HL-60/S4 (cell line): ENCODE measurements at regions not wholly inside any gene's neighbourhood (a gene's known extent, or its start where the extent isn't known, plus 50 kb on each side); places are given as distances from the start of the nearest gene placed in this dataset.

Source experiments
- in situ Hi-C: fragments of 300-500 bp; cut with MboI; formaldehyde crosslinking; loops from 2 replicates; pipeline ENCODE4 v1.14.3; 2022; ENCODE audit warnings: low sequenced_read_pairs

DNA sequence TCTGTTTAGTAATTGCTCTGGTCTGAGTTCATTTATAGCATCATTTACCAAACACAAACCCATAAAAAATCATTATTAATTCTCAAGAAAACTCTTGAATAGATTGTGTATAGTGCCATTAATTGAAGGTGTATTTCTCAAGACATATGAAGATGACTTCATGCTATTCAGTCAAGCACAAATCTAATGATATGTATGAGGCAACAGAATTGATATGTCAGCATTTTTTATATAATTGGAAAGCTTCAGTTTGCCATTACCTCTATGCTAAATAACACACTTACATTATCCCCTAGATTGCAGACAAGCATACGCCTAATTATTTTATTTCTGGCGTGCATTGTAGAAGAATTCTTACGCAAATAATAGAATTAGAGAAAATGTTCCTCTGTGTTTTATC is 461.8 kb downstream of the PDHA2 start:
- in situ Hi-C loops = no loop called here

DNA sequence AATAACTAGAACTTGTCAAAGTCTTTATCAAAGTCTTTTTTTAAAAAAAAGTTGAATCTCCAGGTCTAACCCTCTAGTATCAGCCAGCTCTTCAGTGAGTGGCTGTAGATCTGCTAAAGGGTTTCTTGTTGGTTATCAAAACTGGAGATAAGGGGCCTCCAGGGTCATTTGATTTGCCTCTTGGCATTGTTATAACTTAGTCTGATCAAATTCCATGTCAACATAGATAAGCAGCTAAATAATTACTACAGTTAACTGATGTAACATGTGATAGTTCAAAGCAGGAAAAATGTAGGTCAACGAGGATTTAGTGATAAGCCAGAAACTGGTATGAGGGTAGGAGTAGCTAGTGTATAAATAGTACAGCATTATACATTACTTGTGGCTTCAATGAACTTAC is 465.1 kb downstream of the PDHA2 start:
- in situ Hi-C loops = no loop called here

DNA sequence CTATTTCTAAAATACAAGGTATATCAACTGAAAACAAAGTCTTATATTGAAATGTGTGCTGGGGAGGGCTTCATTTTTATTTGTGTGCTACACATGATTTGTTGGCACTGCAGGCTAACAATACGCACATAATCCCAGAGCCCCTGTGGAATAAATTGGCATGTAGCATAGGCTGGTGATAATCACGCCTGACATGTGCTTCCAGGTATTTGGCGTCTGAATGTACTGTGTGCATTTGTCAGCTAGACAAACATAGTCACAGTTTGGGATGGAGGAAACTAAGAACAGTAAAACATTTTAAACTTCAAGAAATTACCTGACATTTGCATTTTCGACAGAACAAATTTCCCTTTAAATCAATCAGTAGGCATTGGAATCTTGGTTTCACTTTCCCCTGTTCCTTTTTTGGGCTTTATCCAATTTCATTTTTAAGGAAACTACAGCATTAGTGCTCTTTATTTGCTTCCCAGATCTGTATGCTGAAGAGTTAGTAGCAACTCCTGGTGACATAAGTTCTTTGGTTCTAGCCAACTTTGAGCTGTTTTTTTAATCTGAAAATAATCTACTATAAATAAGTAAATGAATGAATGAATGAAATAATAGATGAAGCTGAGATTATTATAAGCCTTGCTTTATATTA is 472.3 kb downstream of the PDHA2 start:
- in situ Hi-C loops = no loop called here

DNA sequence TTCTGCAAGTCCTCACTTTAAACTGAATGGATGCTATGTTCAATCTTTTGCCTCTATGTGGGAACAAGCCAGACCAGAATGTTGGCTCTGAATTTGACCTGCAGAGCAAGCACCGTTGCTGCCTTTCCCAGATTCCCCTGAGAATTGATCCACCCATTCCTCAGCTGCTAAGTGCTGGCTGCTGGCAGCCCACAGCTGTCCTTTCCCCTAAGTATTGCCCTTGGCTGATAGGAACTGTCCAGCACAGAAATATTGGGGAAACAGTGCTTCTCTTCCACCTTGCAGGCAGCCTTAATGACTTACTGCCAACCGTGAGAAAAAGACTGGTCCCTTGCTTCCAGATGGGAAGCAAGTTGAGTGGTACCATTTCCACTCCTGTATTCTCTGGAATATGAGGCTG is 475.9 kb downstream of the PDHA2 start:
- in situ Hi-C loops = no loop called here

DNA sequence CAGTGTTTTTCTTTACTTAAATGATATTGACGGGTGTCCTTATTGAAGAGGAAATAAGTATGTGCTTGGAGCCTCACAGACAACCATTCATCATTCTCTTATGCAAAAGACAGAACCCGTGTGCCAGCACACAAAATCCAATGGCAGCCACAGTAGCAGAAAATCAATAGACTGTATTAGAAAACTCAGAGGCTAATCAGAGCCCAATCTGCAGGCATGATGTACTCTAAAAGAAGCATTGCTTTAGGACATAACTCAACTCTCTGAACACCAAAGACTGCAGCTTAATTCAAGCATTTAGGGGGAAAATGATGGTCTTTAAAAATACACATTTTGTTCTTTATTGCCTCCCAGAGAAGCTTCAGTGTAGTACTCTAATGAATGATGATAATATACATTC is 476.9 kb downstream of the PDHA2 start:
- in situ Hi-C loops = no loop called here

DNA sequence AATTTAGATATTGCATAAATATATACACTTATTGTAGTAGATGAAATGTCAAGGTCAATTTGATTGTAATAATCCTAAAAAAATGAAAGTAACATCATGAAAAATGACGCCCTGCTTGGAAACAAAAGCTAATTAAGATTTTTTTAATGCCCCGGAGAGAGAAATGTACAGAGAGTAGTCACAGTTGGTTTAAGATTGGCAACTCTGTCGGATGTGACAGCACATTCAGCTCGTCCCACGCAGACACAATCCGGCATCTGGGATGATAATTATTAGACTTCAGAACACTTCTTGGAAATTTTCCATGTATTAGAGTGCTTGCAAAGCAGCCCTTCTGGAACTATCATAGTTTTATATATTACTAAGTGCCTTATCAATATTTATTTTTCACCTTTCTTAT is 478.0 kb downstream of the PDHA2 start:
- in situ Hi-C loops = no loop called here

DNA sequence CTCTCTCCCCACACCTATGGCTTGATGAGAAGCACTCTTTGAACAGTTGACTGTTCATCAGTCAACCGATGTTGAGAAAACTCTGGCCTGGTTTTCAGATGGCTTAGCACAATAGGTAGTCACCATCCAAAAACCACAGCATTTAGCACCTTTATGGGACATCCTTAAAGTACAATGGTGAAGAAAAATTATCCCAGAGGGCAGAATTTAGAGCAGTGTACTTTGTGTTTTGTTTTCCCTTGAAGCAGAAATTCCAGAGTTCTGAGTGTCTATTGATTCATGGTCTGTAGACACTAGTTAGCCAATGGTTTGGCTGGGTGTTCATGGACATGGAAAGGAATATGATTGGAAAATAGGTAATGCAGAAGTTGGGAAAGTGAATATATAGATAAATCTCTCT is 487.0 kb downstream of the PDHA2 start:
- in situ Hi-C loops = no loop called here

DNA sequence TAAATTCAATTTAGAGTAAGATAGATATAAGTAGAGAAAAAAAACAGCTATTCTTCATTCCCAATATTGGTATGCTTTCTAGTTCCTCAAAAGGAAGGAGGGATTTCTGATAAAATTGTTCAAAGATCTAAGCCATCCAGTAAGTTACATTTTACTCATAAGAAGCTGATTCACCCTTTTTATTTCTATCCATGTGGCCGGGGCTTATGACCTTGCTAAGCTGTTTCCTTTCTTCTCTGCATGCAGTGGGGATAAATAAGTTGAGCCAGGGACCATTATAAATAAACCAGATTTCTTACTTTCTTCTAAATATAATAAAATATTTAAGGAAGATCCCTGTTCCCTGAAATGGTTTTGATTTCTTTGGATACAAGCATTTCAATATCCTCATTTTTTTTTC is 502.3 kb downstream of the PDHA2 start:
- in situ Hi-C loops = no loop called here

DNA sequence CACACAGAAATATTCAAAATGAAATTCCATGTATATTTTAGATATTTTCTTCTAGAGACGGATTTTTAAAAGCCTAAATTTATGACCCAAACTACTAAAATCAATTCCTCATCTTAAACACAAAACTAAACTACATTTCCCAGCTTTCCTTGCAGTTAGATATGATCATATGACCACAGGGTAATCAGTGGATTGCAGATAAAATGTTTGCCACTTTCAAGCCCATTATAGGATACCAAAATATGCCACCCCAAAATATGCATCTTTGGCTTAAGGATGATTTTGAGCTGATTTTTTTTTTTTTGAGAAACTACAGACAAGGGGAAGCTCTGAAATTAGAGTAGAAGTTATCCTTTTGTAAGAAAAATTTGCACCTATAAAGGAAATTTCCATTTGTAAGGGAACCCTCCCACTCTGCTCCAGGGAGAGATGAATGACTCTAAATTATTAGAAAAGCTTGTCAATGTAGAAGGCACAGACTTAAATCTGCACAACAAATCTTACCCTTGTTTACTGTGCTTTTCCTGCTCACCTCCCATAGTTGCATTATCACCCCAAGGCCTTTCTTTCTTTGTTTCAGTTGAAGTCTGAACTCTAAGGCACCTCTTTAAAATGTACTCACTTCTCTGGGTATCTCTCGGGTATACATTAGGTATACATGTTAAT is 503.0 kb downstream of the PDHA2 start:
- in situ Hi-C loops = no loop called here

DNA sequence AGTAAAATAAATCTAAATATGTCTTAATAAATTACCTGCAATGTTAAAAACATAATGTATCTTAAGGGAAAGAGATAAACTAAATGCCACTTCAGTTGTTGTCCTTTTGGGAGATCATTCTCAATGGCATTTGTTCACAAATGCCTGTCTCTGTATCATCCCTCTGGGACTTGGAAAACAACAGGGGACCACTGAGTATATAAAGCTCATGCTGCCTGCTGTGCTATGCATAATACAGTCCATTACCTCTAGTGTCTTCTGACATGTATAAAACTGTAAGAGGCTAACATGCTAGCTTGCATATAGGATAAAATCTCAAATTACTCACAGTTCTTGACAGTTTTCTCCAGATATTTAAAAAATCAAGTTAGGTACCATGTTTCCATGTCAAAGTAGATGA is 503.9 kb downstream of the PDHA2 start:
- in situ Hi-C loops = no loop called here

DNA sequence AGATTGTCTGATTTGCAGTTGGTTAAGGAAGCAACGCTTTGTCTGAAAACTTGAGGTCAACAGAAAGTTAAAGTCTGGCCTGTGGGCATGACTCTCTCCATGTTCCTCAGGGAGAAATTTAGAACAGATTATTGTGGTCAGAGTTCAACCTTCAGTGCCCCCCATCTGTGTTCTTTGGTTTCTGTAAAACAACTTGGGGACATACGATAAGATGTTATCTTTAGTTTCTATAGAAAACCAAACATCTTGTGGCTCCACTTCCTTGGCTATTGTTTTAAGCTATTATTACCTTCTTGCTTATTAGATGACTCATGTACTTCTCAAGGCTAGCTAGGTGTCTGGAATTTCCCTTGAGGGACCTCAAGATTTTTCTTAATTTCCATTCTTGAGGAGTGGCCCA is 507.7 kb downstream of the PDHA2 start:
- in situ Hi-C loops = no loop called here

DNA sequence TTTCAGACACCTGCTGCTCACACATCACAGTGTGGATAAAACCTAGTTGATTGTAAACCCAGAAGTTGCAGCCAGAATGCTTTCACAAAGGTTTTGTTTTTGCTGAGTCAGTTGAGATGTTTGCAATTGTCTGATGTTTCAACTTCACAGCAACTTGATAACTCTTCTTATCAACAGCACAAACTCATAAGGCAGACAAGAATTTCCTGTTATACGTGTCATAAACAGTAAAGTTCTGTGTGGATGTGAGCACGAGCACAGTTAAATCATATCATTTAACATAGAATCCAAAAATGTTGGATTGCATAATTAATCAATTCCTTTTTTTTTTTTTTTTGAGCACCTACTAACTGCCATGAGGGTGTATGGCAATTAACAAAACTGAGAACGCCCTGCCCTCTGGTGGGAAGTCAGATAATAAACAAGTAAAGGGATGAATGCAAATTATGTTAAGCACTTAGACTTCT is 512.2 kb downstream of the PDHA2 start:
- in situ Hi-C loops = no loop called here

DNA sequence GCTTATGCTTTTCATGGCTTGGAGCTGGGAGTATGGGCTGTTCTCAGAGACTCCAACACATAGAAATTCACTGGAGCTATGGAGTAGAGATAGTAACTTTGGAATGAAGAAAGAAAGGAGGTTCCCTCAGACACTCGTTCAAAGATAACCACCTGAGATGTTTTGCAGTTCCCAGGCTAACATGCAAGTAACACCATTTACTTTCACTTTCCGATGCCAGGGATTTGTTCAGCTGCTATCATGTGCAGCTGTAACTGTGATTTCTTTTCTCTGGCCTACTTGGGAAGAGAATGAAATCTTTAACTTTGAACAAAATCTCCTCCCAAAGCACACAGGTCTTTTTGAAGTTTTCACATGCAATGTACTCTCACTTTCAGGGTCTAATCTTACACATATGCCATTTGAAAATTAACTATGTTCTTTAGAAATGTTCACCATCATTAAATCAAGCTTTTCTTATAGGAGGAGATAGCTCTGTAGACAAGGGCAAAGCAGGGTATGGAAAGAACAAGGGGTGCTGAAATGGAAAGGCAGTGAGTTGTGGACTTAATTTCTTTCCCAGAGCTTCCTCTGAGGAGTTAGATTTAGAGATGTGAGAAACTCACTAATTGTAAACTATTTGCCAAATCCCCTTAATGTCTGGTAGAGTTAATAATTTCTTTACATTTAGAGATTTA is 514.3 kb downstream of the PDHA2 start:
- in situ Hi-C loops = no loop called here

DNA sequence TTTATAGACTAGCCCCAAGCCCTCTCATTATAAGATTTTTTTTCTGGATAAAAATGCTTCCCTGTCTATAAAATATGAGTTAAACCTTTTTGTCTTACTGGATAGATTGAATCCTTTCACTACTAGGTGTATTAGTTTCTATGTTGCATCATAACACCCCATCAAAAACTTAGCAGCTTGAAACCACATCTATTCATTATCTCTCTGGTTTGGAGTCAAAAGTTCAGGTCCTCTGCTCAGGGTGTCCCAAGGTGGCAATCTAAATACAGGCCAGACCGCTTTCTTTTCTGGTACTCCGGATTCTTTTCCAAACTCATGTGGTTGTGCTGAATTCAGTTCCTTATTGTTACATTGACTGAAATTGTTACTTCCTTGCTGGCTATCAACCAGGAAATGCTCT is 515.5 kb downstream of the PDHA2 start:
- in situ Hi-C loops = no loop called here

DNA sequence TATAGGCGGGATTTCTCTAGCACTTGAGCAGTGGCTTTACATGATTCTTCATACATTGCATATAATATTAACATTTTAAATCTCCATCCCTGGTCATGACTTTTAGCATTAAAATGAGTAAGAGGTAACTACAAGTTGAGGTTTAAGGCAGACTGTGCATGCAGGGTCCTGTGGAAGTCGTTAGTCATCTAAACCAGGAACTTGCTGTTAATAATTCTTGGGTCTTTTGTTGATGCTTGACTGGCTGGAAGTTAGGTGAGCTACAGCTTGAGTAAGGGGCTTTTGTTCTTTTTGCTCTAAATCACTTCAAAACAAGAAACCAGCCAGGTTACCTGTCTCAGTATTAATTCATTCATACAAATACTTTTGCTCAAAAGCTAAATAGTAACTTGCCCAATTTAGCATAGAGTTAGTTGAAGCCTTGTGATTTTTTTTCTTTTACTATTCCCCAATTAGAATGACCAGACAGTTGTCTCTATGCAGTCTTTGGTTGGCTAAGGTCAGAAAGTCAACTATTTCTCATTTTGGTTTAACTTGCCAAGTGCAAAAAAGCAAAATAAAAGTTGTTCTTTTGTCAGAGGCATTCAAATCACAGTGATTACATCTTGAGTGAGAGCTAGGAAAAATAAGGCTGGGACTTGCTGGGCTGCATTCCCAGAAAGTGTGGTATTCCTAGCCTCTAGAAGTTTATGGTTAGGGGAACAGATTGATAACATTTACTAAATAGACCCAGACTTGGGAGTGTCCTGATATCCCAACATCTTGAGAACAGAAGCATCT is 516.9 kb downstream of the PDHA2 start:
- in situ Hi-C loops = no loop called here

DNA sequence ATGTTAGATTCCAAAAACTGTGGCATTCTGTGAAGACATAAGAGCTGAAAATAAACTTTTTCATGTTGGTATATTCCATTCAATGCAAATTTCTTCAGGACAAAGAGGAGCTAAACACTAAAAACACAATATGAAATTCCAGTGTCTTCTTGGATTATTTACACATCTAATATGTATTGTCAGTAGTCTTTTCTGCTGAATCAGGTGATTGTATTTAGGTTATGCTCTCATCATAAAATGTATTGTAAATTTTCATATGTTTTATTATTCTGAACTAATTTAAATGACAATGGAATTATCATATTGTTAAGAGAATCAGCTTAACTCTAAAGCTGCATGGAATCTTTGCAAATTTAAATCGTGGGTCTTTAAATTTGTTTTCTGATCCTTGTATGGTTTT is 526.7 kb downstream of the PDHA2 start:
- in situ Hi-C loops = no loop called here

DNA sequence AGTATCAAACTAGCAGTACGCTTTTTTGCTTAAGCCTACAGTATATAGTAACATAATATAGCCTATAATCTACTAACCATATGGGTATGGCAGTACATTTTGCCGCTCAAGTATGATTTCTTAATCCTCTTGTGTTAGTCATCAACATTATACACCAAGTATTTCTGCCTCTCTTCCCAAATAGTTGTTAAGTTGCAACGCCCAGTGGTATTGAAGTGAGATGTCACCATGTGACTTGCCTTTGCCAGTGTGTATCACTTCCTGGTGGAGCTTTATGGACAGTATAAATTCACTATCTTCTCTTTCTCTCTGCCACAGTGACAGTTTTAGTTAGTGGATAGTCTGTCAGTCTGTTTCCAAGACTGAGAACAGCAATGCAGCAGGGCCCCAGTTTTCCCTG is 535.5 kb downstream of the PDHA2 start:
- in situ Hi-C loops = no loop called here

DNA sequence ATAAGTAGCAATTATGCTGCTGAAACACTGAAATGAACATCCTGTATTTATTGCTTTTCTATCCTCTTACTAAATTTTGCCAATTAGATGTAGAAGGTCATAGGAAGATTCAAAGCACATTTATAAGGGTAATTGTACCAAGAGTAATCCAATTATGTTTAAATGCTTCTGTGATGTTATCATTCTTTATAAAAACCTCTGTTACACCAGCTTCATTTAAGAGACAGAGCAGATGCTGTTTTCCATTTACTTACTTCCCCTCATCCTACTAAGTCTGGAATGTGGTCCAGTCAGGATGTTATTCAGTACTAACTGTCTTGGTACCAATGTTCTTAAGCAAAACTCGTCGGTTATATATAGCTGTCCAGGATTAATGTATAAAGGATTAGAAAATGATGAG is 539.6 kb downstream of the PDHA2 start:
- in situ Hi-C loops = no loop called here

DNA sequence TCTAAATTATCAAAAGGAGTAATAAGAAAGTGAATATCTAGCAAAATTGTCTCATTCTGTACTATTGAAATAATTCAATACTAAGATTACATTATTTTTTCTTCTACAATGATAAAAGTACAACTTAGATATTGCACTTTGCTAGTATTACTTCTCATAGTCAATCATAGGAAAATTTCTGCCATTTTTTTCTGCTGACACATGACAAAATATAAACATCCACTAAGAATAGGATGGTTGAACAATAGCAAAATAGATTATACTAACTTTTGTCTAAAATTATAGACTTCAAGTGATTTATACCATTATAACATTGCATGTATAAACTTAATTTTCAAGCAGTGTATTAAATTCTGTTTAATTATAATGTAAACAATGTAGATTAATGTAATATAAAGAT is 540.2 kb downstream of the PDHA2 start:
- in situ Hi-C loops = no loop called here

DNA sequence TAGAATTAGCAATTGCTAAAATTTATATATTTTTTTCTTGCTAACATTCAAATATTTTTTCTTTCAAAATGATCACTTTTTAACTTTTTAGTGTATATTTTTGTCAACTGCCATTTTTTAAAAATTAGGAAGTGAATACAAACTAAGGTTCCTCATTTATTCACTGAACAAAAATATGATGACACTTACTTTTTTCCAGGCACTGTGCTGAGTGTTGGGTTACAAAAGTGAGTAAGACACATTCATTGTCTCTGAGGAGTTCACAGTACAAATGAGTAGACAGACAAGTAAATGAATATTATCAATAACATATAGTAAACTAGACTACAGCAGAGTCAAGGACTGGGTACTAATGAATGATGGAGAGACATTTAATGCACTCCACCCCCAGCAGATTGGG is 543.5 kb downstream of the PDHA2 start:
- in situ Hi-C loops = no loop called here

DNA sequence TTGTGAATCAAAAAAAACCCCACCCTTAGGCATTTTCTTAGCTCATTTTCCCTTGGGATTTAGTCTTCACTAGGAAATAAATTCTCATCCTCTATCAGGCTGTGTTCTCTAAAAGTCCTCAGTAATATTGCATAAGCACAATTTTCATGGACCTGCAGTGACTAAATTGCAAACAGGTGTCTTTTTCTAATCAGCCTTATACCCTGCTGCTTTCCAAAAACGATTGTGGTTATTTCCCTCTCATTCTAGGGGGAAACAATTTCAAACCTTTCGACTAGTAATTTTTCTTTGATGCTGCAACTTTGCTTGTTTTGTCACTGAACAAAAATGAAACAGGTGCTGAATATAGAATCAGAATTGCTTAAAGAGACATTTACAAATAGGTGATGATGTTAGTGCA is 549.9 kb downstream of the PDHA2 start:
- in situ Hi-C loops = no loop called here

DNA sequence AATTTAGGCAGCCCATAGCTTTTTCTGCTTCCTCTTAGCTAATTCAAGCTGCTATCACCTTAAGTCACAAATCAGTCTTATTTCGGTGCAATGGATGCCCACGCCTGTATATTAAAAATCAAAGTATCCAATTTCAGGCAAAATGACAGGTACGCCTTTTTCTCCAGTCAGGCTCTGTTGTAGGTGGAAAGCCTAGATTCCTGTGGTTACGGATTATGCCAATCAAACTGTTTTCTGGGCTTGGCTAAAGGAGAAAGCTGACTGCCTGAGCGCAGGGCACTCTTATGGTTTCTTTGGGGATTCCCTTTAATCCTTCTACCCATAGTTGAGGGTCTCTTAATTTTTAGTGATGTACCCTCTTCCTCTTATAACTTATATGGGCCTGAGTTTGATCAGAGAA is 550.5 kb downstream of the PDHA2 start:
- in situ Hi-C loops = no loop called here
